Erythroblast (primary cell): ENCODE measurements at regions not wholly inside any gene's neighbourhood (a gene's known extent, or its start where the extent isn't known, plus 50 kb on each side); places are given as distances from the start of the nearest gene placed in this dataset.
"Not testable (repeated sequence)": the region's sequence is repeated elsewhere in the genome, so short reads cannot be mapped to it uniquely, and the experiment has no call there.

Source experiments
- GATA1 ChIP-seq: IDR thresholded peaks from 2 replicates; pipeline ENCODE4 v1.6.1; 2011; ENCODE audit warnings: low read depth, mild to moderate bottlenecking, control low read depth, low read length, moderate library complexity
- POLR2A ChIP-seq: IDR thresholded peaks from 2 replicates; pipeline ENCODE4 v1.6.1; 2011; ENCODE audit warnings: mild to moderate bottlenecking, low read length

- TF ChIP-seq GATA1, POLR2A: not testable (repeated sequence)
These were observed 278.5 kb downstream of the SHOX start for GRCh38 chrX:909068-909467.
